ENCODE measurements at regions not wholly inside any gene's neighbourhood (a gene's known extent, or its start where the extent isn't known, plus 50 kb on each side); places are given as distances from the start of the nearest gene placed in this dataset.
"Not testable (repeated sequence)": the region's sequence is repeated elsewhere in the genome, so short reads cannot be mapped to it uniquely, and the experiment has no call there.

GRCh38 chr3:140768941-140769340 lies 91.1 kb downstream of the TRIM42 start:
- no peak for ATAC-seq
- POLR2A ChIA-PET = no interaction called here
- peaks cover 0 to 14% (median 0%) of the 10 kb centered on the region in 5 donors for H3K27me3 Mint-ChIP-seq
- peaks cover 0 to 7% (median 0%) of the 10 kb centered on the region in 9 donors for H3K9me3 Mint-ChIP-seq
- no peak overlapping the region for H3K27ac Mint-ChIP-seq
- no peak for DNase-seq
- no peak overlapping the region for H3K4me3 Mint-ChIP-seq
- H3K4me1 Mint-ChIP-seq = peaks cover 0 to 18% (median 9%) of the 10 kb centered on the region in 4 donors
- no peaks in the 10 kb centered on the region for H3K36me3 Mint-ChIP-seq

DNA sequence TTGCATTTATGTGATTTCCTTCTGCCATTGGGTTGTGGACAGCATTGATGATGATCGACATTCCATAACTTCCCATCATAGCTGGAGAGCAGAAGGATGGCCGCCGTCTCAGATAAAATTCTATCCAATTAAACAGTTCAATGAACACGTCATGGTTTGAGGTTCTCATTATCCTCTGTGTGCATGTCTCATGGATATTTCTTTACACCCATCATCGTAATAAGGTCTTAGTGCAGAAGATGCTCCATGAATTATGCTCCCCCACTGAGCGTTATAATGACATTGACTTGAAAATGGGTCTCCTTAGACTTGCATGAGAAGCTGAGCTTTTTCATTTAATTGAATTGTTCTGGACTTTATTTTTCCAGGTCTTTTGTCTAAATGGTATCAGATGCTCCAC lies 92.1 kb downstream of the TRIM42 start:
- Mint-ChIP-seq H3K4me1 (peaks cover 0 to 18% (median 9%) of the 10 kb centered on the region in 4 donors), H3K27me3 (peaks cover 0 to 14% (median 0%) of the 10 kb centered on the region in 5 donors), H3K4me3 (no peak overlapping the region), H3K9me3 (peaks cover 0 to 7% (median 5%) of the 10 kb centered on the region in 9 donors), H3K27ac (no peak overlapping the region), H3K36me3 (peaks cover 0 to 5% (median 0%) of the 10 kb centered on the region in 3 donors)
- DNase-seq = no peak
- ATAC-seq = no peak
- POLR2A ChIA-PET = no interaction called here

DNA sequence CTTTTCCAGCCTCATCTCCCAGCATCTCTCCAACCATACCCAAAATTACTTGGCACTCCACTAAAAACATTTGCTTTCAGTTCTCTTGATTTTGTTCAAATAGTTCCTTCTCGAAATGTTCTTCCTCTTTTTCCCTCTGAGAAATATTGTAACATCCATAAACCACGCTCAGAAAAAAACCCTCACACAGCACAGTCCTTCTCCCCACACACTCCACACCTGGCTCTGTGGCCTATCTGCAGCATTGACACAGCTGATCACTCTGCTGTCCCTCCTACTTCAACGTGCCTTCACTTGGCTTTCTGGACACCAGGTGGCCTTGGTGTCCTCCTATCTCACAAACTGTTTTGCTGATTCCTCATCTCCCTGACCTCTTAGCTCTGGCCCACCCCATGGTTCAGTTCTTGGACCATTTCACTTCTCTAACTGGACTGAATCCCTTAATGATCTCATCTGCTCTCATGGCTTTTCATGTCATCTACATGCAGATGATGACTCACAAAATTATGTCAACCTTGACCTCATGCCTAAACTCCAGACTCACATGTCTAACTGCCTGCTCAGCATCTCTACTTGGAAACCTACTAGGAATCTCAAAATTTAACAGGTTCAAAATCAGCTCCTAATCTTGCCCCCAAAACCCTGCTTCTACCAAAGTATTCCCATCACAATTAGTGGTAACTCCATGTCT lies 93.3 kb downstream of the TRIM42 start:
- no peak for ATAC-seq
- peak overlapping the region in 1 of 10 donors; percentile 1 for H3K27ac Mint-ChIP-seq
- peaks cover 0 to 14% (median 0%) of the 10 kb centered on the region in 5 donors for H3K27me3 Mint-ChIP-seq
- POLR2A ChIA-PET = no interaction called here
- peaks cover 0 to 12% (median 6%) of the 10 kb centered on the region in 9 donors for H3K9me3 Mint-ChIP-seq
- no peak overlapping the region for H3K4me3 Mint-ChIP-seq
- no peak for DNase-seq
- H3K4me1 Mint-ChIP-seq = peaks cover 0 to 16% (median 9%) of the 10 kb centered on the region in 4 donors
- peaks cover 0 to 8% (median 2%) of the 10 kb centered on the region in 3 donors for H3K36me3 Mint-ChIP-seq

DNA sequence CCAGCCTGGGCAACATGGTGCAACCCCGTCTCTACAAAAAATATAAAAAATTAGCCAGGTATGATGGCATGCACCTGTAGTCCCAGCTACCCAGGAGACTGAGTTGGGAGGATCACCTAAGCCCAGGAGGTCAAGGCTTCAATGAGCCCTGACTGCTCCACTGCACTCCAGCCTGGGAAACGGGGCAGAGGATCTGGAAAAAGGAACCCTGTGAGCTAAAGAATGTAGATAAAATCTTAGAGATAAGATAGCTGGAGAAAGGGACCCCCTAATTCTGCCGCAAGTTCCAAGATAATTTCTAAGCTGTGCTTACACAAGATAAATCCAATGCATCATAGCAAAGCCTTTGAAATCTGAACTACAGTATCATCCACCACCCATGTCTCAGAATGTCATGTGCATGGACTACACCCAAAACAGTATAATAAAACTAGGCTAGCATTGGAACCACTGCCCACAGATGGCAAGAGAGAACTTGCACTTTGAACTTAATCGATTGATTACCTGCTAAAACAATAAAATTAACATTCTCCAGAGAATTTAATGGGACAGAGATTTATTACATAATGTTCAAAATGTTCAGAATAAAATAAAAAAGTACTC lies 99.9 kb downstream of the TRIM42 start:
- peaks cover 0 to 9% (median 3%) of the 10 kb centered on the region in 4 donors for H3K4me1 Mint-ChIP-seq
- ATAC-seq (no peak), DNase-seq (no peak)
- POLR2A ChIA-PET = no interaction called here
- H3K9me3 Mint-ChIP-seq = peaks cover 0 to 22% (median 12%) of the 10 kb centered on the region in 9 donors
- H3K27ac Mint-ChIP-seq = no peak overlapping the region
- H3K27me3 Mint-ChIP-seq = peaks cover 0 to 8% (median 0%) of the 10 kb centered on the region in 5 donors
- H3K4me3 Mint-ChIP-seq = no peak overlapping the region
- H3K36me3 Mint-ChIP-seq = peaks cover 0 to 17% (median 8%) of the 10 kb centered on the region in 3 donors

- Mint-ChIP-seq H3K27ac (no peak overlapping the region), H3K4me1 (peaks cover 0 to 2% (median 0%) of the 10 kb centered on the region in 4 donors), H3K9me3 (peaks cover 11 to 38% (median 29%) of the 10 kb centered on the region in 9 donors), H3K27me3 (peaks cover 0 to 2% (median 0%) of the 10 kb centered on the region in 5 donors), H3K4me3 (no peak overlapping the region), H3K36me3 (peaks cover 0 to 16% (median 15%) of the 10 kb centered on the region in 3 donors)
- DNase-seq = no peak
- ATAC-seq = no peak
- POLR2A ChIA-PET = no interaction called here
These were observed 113.5 kb downstream of the TRIM42 start for GRCh38 chr3:140791368-140791767.

DNA sequence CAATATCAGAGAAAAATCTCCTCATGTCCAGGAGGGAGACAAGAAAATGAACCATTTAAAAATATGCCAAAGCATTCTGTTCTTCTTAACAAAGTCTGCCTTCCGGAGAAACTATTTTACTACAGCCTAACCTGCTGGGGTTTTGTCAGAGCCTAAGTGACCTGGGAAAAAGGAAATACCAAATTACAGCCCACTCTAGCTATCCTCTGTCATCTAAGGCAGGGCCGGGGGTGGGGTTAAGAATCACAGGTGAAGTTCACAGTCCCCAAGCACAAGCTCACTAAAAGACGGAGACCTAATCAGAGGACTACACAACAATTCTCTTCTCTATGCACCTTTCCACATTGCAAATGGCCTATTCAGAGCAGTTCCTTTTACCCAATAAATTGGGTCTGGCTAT lies 116.6 kb downstream of the TRIM42 start:
- H3K36me3 Mint-ChIP-seq = peaks cover 0 to 15% (median 13%) of the 10 kb centered on the region in 3 donors
- ATAC-seq (no peak), DNase-seq (no peak)
- peaks cover 0 to 2% (median 0%) of the 10 kb centered on the region in 4 donors for H3K4me1 Mint-ChIP-seq
- peaks cover 0 to 2% (median 0%) of the 10 kb centered on the region in 5 donors for H3K27me3 Mint-ChIP-seq
- POLR2A ChIA-PET = no interaction called here
- H3K9me3 Mint-ChIP-seq = peaks cover 13 to 49% (median 35%) of the 10 kb centered on the region in 9 donors
- no peak overlapping the region for H3K27ac Mint-ChIP-seq
- no peak overlapping the region for H3K4me3 Mint-ChIP-seq

- DNase-seq, POLR2A ChIA-PET, H3K4me3 Mint-ChIP-seq, H3K27ac Mint-ChIP-seq, ATAC-seq, H3K4me1 Mint-ChIP-seq: not testable (repeated sequence)
- Mint-ChIP-seq H3K36me3 (peaks cover 0 to 29% (median 0%) of the 10 kb centered on the region in 3 donors), H3K9me3 (peaks cover 9 to 60% (median 37%) of the 10 kb centered on the region in 9 donors), H3K27me3 (peaks cover 1 to 13% (median 10%) of the 10 kb centered on the region in 5 donors)
These were observed 125.0 kb downstream of the TRIM42 start for GRCh38 chr3:140802898-140803297.

- peaks cover 8 to 37% (median 13%) of the 10 kb centered on the region in 5 donors for H3K27me3 Mint-ChIP-seq
- H3K27ac Mint-ChIP-seq = no peak overlapping the region
- DNase-seq (no peak), ATAC-seq (no peak)
- peaks cover 0 to 35% (median 18%) of the 10 kb centered on the region in 9 donors for H3K9me3 Mint-ChIP-seq
- no peak overlapping the region for H3K4me3 Mint-ChIP-seq
- peaks cover 0 to 19% (median 2%) of the 10 kb centered on the region in 3 donors for H3K36me3 Mint-ChIP-seq
- H3K4me1 Mint-ChIP-seq = no peaks in the 10 kb centered on the region
- POLR2A ChIA-PET = no interaction called here
These were observed 131.5 kb downstream of the TRIM42 start for GRCh38 chr3:140809316-140809715.

GRCh38 chr3:140816372-140817195 lies 125.1 kb upstream of the SLC25A36 start:
- Mint-ChIP-seq H3K4me3 (no peak overlapping the region), H3K36me3 (peaks cover 0 to 14% (median 0%) of the 10 kb centered on the region in 3 donors), H3K27me3 (peaks cover 0 to 9% (median 2%) of the 10 kb centered on the region in 5 donors), H3K27ac (no peak overlapping the region), H3K9me3 (peaks cover 0 to 22% (median 7%) of the 10 kb centered on the region in 9 donors), H3K4me1 (peaks cover 0 to 2% (median under 1%) of the 10 kb centered on the region in 4 donors)
- ATAC-seq (no peak), DNase-seq (no peak)
- POLR2A ChIA-PET = no interaction called here

DNA sequence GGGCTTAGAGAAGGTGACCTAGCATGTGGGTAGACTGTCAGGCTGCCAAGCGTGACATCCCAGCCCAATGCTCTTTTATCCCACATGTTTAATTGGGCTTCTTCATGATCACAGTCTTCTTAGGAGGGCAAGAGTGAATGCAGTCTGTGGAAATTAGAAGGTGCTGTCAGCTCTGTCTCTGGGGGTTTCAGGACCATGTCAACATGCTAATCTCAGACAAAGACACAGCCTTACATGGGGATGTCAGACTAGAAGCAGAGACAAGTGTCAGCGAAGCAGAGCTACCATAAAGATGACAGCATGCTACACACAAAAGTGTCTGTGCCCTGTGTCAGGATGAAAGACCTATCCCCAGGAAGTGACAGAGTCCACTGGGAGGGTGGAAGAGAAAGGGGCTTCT lies 120.1 kb upstream of the SLC25A36 start:
- POLR2A ChIA-PET = no interaction called here
- Mint-ChIP-seq H3K27ac (no peak overlapping the region), H3K4me3 (no peak overlapping the region), H3K9me3 (no peaks in the 10 kb centered on the region), H3K36me3 (no peaks in the 10 kb centered on the region), H3K27me3 (peaks cover 0 to 3% (median 2%) of the 10 kb centered on the region in 5 donors), H3K4me1 (peaks cover 0 to 2% (median under 1%) of the 10 kb centered on the region in 4 donors)
- ATAC-seq (no peak), DNase-seq (no peak)

DNA sequence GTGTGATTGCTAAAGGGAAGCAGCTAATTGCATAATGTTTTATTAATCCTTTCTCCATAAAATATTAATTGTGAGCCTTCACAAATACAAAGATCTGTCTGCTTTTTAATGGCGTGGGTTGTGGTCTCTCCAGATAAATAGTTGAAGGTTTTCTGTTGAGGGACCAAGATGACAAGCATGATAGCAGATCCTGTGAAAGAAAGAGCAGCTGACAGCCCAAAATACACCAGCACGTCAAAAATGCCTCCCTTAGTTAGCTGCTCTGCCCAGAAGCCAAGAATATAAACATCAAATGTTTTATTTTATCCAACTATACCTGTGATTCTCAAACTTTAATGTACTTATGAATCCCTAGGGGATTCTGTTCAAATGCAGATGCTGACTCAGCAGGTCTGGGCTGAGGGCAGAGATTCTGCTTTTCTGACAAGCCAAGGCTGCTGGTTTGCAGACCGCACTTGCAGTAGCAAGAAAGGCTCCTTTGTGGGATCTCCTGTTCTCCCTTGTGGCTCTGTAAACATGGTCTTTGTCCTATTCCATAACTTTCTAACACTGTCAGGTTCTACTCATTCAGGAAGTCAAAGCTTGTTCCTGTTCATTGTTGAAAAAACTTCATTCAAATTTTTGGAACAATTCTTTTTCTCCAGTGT lies 119.1 kb upstream of the SLC25A36 start:
- POLR2A ChIA-PET = no interaction called here
- no peaks in the 10 kb centered on the region for H3K36me3 Mint-ChIP-seq
- H3K27me3 Mint-ChIP-seq = peaks cover 0 to 3% (median 2%) of the 10 kb centered on the region in 5 donors
- H3K27ac Mint-ChIP-seq = peak overlapping the region in 2 of 10 donors; percentile 15 to 27
- no peak for DNase-seq
- no peaks in the 10 kb centered on the region for H3K9me3 Mint-ChIP-seq
- peaks cover 0 to 2% (median 0%) of the 10 kb centered on the region in 4 donors for H3K4me1 Mint-ChIP-seq
- no peak overlapping the region for H3K4me3 Mint-ChIP-seq
- no peak for ATAC-seq

DNA sequence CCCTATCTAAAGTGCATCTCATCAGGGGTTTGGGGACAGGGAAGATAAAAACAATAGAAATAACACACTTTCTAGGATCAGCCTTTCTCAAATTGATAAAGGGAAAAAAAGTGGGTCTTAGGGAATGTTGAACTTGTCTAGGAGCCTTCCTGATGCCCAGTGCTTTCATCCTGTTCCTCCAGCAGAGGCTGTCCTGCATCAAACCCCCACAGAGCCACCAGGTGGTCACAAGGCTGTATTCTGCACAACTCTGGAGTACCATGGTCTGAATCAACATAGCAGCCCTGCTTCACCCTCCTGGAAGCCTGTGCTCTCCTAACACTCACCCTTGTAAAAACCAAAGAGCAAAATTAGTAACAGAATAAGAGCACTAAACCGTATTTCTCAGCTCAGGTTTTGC lies 118.5 kb upstream of the SLC25A36 start:
- peak overlapping the region in 1 of 10 donors; percentile 27 for H3K27ac Mint-ChIP-seq
- DNase-seq (no peak), ATAC-seq (no peak)
- peaks cover 0 to 3% (median 2%) of the 10 kb centered on the region in 5 donors for H3K27me3 Mint-ChIP-seq
- POLR2A ChIA-PET = no interaction called here
- no peak overlapping the region for H3K4me3 Mint-ChIP-seq
- no peaks in the 10 kb centered on the region for H3K36me3 Mint-ChIP-seq
- peaks cover 0 to 2% (median 0%) of the 10 kb centered on the region in 4 donors for H3K4me1 Mint-ChIP-seq
- H3K9me3 Mint-ChIP-seq = no peaks in the 10 kb centered on the region
